HEK293 (cell line): ENCODE measurements at regions not wholly inside any gene's neighbourhood (a gene's known extent, or its start where the extent isn't known, plus 50 kb on each side); places are given as distances from the start of the nearest gene placed in this dataset.
"Not testable (repeated sequence)": the region's sequence is repeated elsewhere in the genome, so short reads cannot be mapped to it uniquely, and the experiment has no call there.

Experiments used
- BCL11A ChIP-seq: fragments of 450-650 bp; formaldehyde crosslinking; IDR thresholded peaks from 2 replicates; pipeline ENCODE4 v1.5.1; 2016; ENCODE audit warnings: low read depth, missing biosample characterization, missing genetic modification characterization
- ZBTB10 ChIP-seq: fragments of 450-650 bp; formaldehyde crosslinking; IDR thresholded peaks from 2 replicates; pipeline ENCODE4 v1.5.1; 2016; ENCODE audit warnings: missing biosample characterization, missing genetic modification characterization

GRCh38 chr4:170682087-170682486, 592.3 kb upstream of the AADAT start:
- not testable (repeated sequence) for TF ChIP-seq BCL11A, ZBTB10 (tag by site-specific recombination)
